Heart left ventricle (tissue), 16 donors: ENCODE measurements at regions not wholly inside any gene's neighbourhood (a gene's known extent, or its start where the extent isn't known, plus 50 kb on each side); places are given as distances from the start of the nearest gene placed in this dataset.

ENCODE experiments used
- ATAC-seq, 4 donors: fragments of 200-7000 bp; cut with Tn5 transposase; one replicate each; pipeline ENCODE4 v1.9.1; 2020 to 2022; ENCODE audit warnings: moderate library complexity in 4 of 4, mild to moderate bottlenecking in 3 of 4, moderate number of reproducible peaks in 1 of 4
- DNase-seq, 5 donors: peaks; one replicate each; pipeline ENCODE4 v3.0.0-alpha.2; 2020
- H3K27ac ChIP-seq, 12 donors: fragments of 200-600 bp; sonication (generic) in 4 of 12; one replicate each; pipeline versions ENCODE4 v1.5.0 to v1.8.0; 2016 to 2022; ENCODE audit warnings: mild to moderate bottlenecking in 2 of 12
- H3K27me3 ChIP-seq, 9 donors: fragments of 200-600 bp; sonication (generic) in 2 of 9; one replicate each; pipeline versions ENCODE4 v1.5.1 to v1.8.0; 2016 to 2022; ENCODE audit warnings: mild to moderate bottlenecking in 3 of 9
- H3K36me3 ChIP-seq, 9 donors: fragments of 200-600 bp; sonication (generic) in 2 of 9; one replicate each; pipeline versions ENCODE4 v1.5.0 to v1.8.0; 2018 to 2022; ENCODE audit warnings: mild to moderate bottlenecking in 2 of 9
- H3K4me1 ChIP-seq, 12 donors: fragments of 200-600 bp; sonication (generic) in 4 of 12; one replicate each; pipeline versions ENCODE4 v1.5.0 to v1.8.0; 2016 to 2022; ENCODE audit warnings: mild to moderate bottlenecking in 3 of 12
- H3K4me3 ChIP-seq, 12 donors: fragments of 200-600 bp; sonication (generic) in 4 of 12; one replicate each; pipeline versions ENCODE4 v1.5.0 to v1.8.0; 2017 to 2022; ENCODE audit warnings: mild to moderate bottlenecking in 9 of 12, moderate library complexity in 4 of 12
- H3K9me3 ChIP-seq, 12 donors: fragments of 200-600 bp; sonication (generic) in 4 of 12; one replicate each; pipeline versions ENCODE4 v1.5.0 to v1.8.0; 2016 to 2022; ENCODE audit warnings: mild to moderate bottlenecking in 1 of 12
- CTCF ChIP-seq, 12 donors: fragments of 200-600 bp; sonication (generic) in 4 of 12; IDR thresholded peaks; one replicate each; pipeline versions ENCODE4 v1.5.0 to v1.8.0; 2018 to 2022; ENCODE audit warnings: antibody characterized with exemption in 12 of 12, mild to moderate bottlenecking in 5 of 12
- POLR2A ChIP-seq, 2 donors: fragments of 450-650 bp; IDR thresholded peaks; one replicate each; pipeline ENCODE4 v1.6.1; 2017; ENCODE audit warnings: antibody characterized with exemption in 2 of 2, mild to moderate bottlenecking in 2 of 2, moderate library complexity in 2 of 2
- WGBS, 4 donors: extraction: QIAGEN DNeasy Blood & Tissue Kit in 2 of 4; methylation state at CpG; one replicate each; pipeline versions ENCODE4 v1.1.5 to v1.1.7; 2013 to 2018; 5-methylcytosine and 5-hydroxymethylcytosine counted together
- intact Hi-C, 10 donors: fragments of 100-400 bp; cut with DNase I; formaldehyde crosslinking; loops; one replicate each; pipeline versions ENCODE4 v1.11.1 to v1.14.2; 2022
- donor health status: ischemic (EF 13 %, LVEDD 7.1; RV severe dilation, severe dysfunction).
- donor health status: healthy with polysubstance abuse.
- donor health status: DM: no; HTN: yes; CAD: no.
- donor health status: DM: no; HTN: no; CAD: no.
- donor health status: ischemic (EF 25% LVEDD 6.9; RV normal size, moderate dysfunction).
- donor health status: ischemic (EF 25% LVEDD 5.7; RV mildly dilated, moderate dysfunction).
- donor health status: healthy.
- donor health status: DM: yes; HTN: yes; CAD: no.
- donor health status: ischemic (EF 35%, LVEDD 5.7; RV mildly dilated, moderate dysfunction).
- donor health status: nonischemic (EF 11% LVEDD 7.7; RV severe dilation, severe dysfunction).
- donor health status: DM: yes; HTN: yes; CAD: no.
- donor health status: PGD.
- donor health status: ischemic (EF 29% LVEDD 5.4; RV normal size, mild dysfunction).
- donor health status: nonischemic (EF 23%, LVEDD 6.1; RV moderate dilation, normal function).

- Histone ChIP-seq H3K27ac (no peak overlapping the region), H3K4me1 (no peaks in the 10 kb centered on the region), H3K4me3 (no peak overlapping the region), H3K9me3 (peaks cover 0 to 9% (median 0%) of the 10 kb centered on the region in 12 donors), H3K27me3 (no peaks in the 10 kb centered on the region), H3K36me3 (no peaks in the 10 kb centered on the region)
- TF ChIP-seq POLR2A (IDR thresholded peaks at IDR 0.05) (no peak), CTCF (IDR thresholded peaks at IDR 0.05) (no peak)
- DNase-seq (no peak), ATAC-seq (no peak)
- intact Hi-C loops, result no loop called here
- 34 to 50% (median 41%) methylated on average over 7 of the region's 7 CpGs for WGBS, 4 donors
These were observed 175.6 kb upstream of the ARX start for GRCh38 chrX:25191403-25191802.

DNA sequence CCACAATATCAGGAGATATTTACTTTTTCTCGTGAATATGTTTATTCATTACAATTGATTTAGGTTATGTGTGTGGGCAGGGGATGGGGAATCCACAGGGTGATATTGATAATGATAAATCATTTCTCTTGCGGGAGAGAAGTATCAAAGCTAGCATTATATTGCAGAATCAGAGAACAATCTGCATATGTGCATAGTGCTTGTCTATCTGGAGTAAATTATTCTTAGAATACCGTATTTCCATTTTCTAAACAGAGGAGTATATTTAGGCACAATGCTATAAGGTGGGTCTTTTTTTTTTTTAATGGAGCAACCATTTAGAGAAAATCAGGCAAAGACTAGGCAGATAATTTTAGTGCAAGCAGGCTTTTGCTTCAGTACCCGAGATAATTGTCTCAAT, 166.0 kb upstream of the ARX start:
- intact Hi-C loops, result no loop called here
- DNase-seq (no peak), ATAC-seq (no peak)
- Histone ChIP-seq H3K4me3 (no peak overlapping the region), H3K27ac (no peak overlapping the region), H3K4me1 (no peaks in the 10 kb centered on the region), H3K9me3 (peaks cover 0 to under 1% (median 0%) of the 10 kb centered on the region in 12 donors), H3K36me3 (no peaks in the 10 kb centered on the region), H3K27me3 (peaks cover 0 to 27% (median 0%) of the 10 kb centered on the region in 9 donors)
- 71 to 82% (median 76%) methylated on average over 4 of the region's 4 CpGs for WGBS, 4 donors
- TF ChIP-seq POLR2A (IDR thresholded peaks at IDR 0.05) (no peak), CTCF (IDR thresholded peaks at IDR 0.05) (no peak)

GRCh38 chrX:25180242-25180641, 164.5 kb upstream of the ARX start:
- Histone ChIP-seq H3K4me3 (no peak overlapping the region), H3K9me3 (no peaks in the 10 kb centered on the region), H3K27me3 (peaks cover 0 to 27% (median 0%) of the 10 kb centered on the region in 9 donors), H3K27ac (no peak overlapping the region), H3K36me3 (no peaks in the 10 kb centered on the region), H3K4me1 (no peaks in the 10 kb centered on the region)
- ATAC-seq (no peak), DNase-seq (no peak)
- intact Hi-C loops, result no loop called here
- TF ChIP-seq CTCF (IDR thresholded peaks at IDR 0.05) (no peak), POLR2A (IDR thresholded peaks at IDR 0.05) (no peak)
- WGBS, 4 donors, result 43 to 75% (median 52%) methylated on average over 2 of the region's 2 CpGs

DNA sequence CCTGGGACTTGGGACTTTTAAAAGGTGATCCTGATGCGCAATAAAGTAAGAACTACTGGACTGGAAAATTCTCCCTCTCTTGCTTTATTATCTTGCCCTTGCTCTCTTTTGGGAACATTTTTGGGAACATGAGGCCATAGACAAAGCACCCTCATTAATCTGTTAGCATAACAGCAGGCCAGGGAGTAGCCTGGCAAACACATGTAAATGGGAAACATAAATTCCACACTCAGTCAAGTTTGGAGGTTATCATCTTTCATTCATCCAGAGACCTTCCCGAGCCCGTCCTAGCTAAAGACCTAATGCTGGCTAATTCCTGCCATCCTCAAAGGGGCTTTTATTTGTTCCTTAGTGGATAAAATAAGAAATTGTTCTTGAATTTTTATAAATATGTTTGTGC, 162.8 kb upstream of the ARX start:
- H3K27ac ChIP-seq, result no peak overlapping the region

More for the DNA sequence above, 162.8 kb upstream of the ARX start:
- no peak for DNase-seq
- intact Hi-C loops, result no loop called here
- ATAC-seq, result no peak
- Histone ChIP-seq H3K4me1 (no peaks in the 10 kb centered on the region), H3K9me3 (no peaks in the 10 kb centered on the region), H3K4me3 (no peak overlapping the region), H3K27me3 (peaks cover 0 to 35% (median 0%) of the 10 kb centered on the region in 9 donors), H3K36me3 (no peaks in the 10 kb centered on the region)
- TF ChIP-seq POLR2A (IDR thresholded peaks at IDR 0.05) (no peak), CTCF (IDR thresholded peaks at IDR 0.05) (no peak)
- WGBS, 4 donors, result 34 to 44% (median 41%) methylated on average over 3 of the region's 3 CpGs
